ENCODE measurements at regions not wholly inside any gene's neighbourhood (a gene's known extent, or its start where the extent isn't known, plus 50 kb on each side); places are given as distances from the start of the nearest gene placed in this dataset.

GRCh38 chr9:117480729-117481128, 65.9 kb upstream of the ASTN2 start:
- no peak for DNase-seq

- DNase-seq = no peak
These were observed 65.4 kb upstream of the ASTN2 start for GRCh38 chr9:117480253-117480652.

DNA sequence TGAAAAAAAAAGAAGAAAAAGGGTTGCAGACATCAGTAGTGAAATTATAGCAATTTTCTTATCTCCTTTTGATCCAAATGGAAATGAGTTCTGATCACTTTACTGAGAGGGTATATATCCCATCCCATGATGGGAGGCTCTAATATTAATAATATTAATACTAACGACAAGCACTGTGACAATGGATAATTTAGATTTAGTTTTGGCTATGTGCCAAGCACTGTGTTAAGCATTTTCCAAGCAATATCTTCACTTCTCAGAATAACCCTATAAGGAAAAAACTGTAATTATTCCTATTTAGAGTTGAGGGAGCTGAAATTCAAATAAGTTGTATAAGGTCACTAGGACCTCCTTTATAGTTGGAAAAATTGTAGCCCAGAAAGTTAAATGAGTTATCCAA, 58.4 kb upstream of the ASTN2 start:
- no peak for DNase-seq

DNA sequence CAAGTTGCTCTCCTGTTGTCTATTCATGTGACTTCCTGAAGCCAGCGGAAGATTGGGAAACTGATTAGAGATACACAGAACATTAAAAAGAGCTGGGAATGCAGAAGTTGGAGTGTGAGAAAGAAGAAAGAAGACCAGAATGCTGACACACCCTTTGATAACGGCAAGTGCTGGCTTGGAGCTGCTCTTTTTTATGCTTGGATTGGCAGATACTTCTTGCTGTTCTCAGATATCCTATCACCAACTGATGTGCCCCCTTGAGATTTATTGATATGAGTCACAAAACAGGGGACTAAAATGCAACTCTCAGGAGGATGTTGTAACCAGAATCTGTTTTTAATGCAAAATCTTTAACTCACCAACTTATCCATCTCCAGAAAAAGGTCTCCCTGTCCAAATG, 56.0 kb upstream of the ASTN2 start:
- DNase-seq = no peak

- DNase-seq = no peak
These were observed 55.6 kb upstream of the ASTN2 start for GRCh38 chr9:117470455-117470854.

DNA sequence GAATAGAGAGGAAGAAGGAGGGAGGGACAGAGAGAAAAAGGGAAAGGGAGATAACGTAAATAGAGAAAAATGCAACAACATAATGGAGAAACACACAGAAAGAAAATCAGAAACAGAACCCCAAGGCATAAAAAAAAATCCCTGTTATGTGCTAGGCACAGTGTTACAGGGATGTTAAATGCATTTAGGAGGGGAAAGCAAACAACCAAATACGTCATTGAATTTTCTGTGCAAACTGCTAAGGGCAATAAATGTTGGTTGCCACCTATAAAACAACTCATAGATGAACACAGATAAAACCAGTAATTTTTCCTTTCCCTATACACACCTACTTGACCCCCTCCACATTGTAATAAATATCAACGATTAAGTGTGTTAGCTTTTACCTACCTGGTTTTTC, 51.3 kb upstream of the ASTN2 start:
- no peak for DNase-seq

- no peak for DNase-seq
These were observed 50.8 kb upstream of the ASTN2 start for GRCh38 chr9:117465706-117466105.

DNA sequence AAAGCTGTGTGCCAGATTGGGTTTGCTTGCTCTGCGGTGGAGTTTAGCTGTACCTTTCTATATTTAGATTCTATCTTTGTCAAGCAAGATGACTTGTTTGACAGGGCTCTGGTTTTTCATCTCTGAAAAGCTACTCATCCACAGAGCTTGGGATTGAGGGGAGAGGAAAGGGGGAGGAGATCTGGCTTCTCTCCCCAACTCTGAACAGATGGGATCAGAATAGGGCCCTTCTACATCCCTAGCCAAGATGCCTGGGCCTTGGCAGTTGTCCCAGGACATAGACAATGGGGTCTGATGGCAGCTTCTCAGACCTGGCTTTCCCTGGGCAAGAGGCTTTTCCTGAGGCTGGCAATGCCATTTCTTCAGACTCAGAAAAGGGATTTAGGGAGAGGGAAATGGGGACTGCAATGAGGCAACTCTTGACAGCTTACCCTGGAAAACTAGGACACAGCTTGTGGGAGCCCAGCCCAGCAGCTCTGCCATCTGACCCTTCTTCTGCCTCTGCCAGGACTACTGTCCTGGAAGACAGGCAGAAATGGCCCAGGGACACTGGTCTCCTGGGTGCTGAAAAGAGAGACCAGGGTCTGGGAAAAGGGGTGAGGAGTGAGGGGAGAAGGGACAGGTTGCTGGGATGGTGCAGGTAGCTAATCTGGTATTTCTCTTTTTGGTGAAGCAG, 50.2 kb upstream of the ASTN2 start:
- no peak for DNase-seq

Measured in NCI-H510A treated with DMSO at 0.1 percent for 48 hours (cell line).